Left ventricle myocardium superior (tissue), 1 donor: ENCODE measurements at regions not wholly inside any gene's neighbourhood (a gene's known extent, or its start where the extent isn't known, plus 50 kb on each side); places are given as distances from the start of the nearest gene placed in this dataset.
A peak's percentile ranks its signal among the peaks of the same experiment; 100 is the strongest.
"Not testable (repeated sequence)": the region's sequence is repeated elsewhere in the genome, so short reads cannot be mapped to it uniquely, and the experiment has no call there.

ENCODE experiments used
- ATAC-seq: fragments of 200-7000 bp; cut with Tn5 transposase; one replicate; pipeline ENCODE4 v1.9.1; 2020; ENCODE audit warnings: mild to moderate bottlenecking, moderate library complexity
- DNase-seq: peaks from one replicate; pipeline ENCODE4 v3.0.0-alpha.2; 2020
- intact Hi-C: fragments of 100-400 bp; cut with micrococcal nuclease; formaldehyde crosslinking; loops from one replicate; pipeline ENCODE4 v1.11.0; 2022
- donor health status: DM: no; HTN: yes; CAD: no; lungs with severe emphysema.

GRCh38 chr22:22946131-22946530, 58.5 kb downstream of the IGLL5 start:
- ATAC-seq (no peak), DNase-seq (no peak)
- intact Hi-C loops = no loop called here

DNA sequence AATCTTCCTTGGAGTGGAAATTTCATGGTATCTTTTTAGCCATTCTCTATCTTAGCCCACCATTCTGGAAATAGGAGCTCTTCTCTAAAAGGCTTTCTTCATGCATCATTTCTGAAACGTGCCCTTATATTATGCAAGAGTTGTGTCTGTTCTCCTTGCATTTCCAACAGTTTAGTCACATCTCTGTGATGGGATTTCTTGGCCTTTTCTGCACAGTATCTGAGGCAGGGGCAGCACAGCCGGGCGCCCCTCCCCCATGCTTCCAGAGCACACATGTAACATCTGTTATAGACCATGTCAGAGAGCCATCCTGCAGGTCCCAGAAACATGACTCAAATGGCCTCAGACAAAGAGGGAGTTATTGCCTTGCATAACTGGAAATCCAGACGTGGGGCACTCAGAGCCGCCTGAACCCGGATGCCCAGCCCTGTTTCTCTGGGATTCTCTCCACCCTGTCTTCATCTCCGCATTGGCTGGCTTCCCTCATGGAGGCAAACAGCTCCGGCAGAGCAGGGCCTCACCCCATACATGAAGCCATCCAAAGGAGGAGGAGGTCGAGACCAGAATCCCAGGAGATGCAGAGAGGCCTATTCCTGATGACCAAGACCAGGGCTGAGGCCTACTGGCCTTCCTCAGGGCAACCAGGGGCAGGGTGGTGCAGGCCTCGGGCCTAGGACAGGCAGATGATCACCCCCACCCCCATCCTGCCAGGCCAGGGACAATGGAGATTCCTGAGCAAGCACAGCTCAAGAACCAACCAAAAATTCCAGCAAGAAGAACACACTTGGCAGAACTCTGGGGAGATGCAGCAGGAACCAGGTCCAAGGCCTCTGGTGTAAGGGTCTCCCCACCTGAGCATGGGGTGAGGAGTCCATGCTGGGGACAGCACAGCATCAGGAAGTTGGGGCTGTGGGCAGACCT, 61.3 kb downstream of the IGLL5 start:
- no peak for ATAC-seq
- intact Hi-C loops = no loop called here

DNA sequence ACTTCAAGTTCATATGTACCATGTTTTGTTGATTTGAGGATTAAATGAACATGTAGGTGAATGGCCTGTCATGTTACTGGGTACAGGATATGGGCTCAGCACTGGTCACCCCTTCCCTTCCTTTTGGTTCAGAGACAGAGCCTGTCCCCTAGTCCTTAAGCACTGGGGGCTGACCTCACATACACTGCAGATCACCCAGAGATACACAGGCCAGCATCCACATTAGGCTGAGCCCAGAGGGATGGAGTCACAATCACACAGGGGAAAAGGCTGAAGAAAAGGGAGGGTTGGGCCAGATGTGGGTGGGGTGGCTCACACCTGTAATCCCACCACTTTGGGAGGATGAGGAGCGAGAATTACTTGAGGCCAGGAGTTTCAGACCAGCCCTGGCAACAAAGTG, 62.3 kb downstream of the IGLL5 start:
- intact Hi-C loops = loop anchor here (10.0 kb wide), 2 partner anchors 105 to 485 kb away; no protein-coding TSS in a partner anchor
- no peak for DNase-seq
- no peak for ATAC-seq

More for the DNA sequence above, 61.3 kb downstream of the IGLL5 start:
- DNase-seq = no peak

GRCh38 chr22:22951035-22951434, 63.4 kb downstream of the IGLL5 start:
- intact Hi-C loops = loop anchor here (10.0 kb wide), 2 partner anchors 106 to 486 kb away; no protein-coding TSS in a partner anchor
- ATAC-seq (no peak), DNase-seq (no peak)

GRCh38 chr22:22952531-22953280, 65.1 kb downstream of the IGLL5 start:
- ATAC-seq = no peak
- intact Hi-C loops = loop anchor here (10.0 kb wide), 2 partner anchors 108 to 488 kb away; no protein-coding TSS in a partner anchor
- no peak for DNase-seq

DNA sequence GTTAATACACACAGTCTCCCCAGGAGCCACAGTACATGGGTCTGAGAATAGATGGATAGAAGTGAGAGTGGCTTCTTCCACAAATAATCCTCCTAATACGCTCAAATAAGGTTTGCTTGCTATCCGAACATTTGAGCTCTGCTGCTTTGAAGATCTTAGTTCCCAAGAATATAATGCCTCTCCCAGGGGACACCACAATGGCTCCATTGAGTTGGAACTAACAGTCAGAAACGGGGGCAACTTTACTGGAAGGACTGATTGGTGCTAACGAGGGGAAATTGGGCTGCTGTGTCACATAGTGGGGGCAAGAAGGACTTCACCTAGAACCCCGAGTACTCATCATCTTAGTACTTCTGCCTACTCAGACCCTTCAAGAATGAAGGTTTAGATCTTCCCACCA, 66.2 kb downstream of the IGLL5 start:
- ATAC-seq (no peak), DNase-seq (no peak)
- intact Hi-C loops = loop anchor here (10.0 kb wide), 2 partner anchors 109 to 489 kb away; no protein-coding TSS in a partner anchor

- intact Hi-C loops = loop anchor here (10.0 kb wide), 2 partner anchors 110 to 490 kb away; no protein-coding TSS in a partner anchor
- ATAC-seq (no peak), DNase-seq (no peak)
Measured at GRCh38 chr22:22954656-22955055, 67.0 kb downstream of the IGLL5 start.

DNA sequence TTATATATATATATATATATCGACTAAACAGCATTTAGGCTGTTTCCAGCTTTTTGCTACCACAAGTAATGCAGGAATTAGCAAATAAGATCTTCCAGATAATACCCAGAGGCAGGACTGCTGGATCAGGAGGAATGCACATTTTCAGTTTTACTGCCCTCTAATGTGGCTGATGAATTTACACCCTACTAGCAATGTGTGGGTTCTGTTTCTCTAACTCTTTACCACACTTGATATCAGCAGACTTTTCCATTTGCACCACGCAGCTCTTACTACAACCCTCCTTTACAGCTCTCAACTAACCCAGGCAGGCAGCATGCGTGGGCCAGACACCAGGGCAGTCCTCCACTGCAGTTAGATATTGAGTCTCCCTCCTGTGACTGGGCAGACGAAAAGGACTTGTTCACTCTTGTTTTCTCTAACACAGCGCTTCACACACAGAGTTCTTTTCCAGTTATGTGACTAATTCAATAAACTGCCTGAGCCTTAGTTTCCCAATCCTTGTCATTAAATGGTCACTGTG, 67.7 kb downstream of the IGLL5 start:
- no peak for ATAC-seq
- no peak for DNase-seq
- intact Hi-C loops = loop anchor here (10.0 kb wide), 2 partner anchors 111 to 491 kb away; no protein-coding TSS in a partner anchor

- DNase-seq (no peak), ATAC-seq (peak; percentile 80)
- intact Hi-C loops = loop anchor here (10.0 kb wide), 2 partner anchors 111 to 491 kb away; no protein-coding TSS in a partner anchor
Measured at GRCh38 chr22:22955866-22956535, 68.4 kb downstream of the IGLL5 start.

GRCh38 chr22:22957090-22957489, 69.5 kb downstream of the IGLL5 start:
- ATAC-seq (no peak), DNase-seq (no peak)
- intact Hi-C loops = loop anchor here (10.0 kb wide), 2 partner anchors 112 to 492 kb away; no protein-coding TSS in a partner anchor

DNA sequence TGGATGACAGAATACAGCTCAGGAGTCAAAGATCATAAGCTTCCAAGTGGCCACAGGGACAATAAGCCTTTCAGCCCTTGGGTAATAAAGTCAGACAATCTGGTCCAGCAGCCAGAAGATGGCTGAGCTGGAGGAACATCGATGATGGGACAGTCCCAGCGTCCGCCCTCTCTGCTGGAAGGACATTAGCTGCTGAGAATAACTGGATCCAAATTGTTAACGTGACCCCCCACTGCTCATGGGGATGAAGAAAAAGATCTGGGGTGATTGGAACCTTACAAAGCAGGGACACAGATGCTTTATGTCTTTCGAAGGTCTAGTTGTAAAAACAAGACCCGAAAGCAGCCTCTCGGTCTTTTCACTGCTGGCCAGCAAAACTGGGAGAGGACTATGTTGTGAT, 71.0 kb downstream of the IGLL5 start:
- no peak for ATAC-seq
- no peak for DNase-seq
- intact Hi-C loops = loop anchor here (2.0 to 10.0 kb wide), 3 partner anchors 114 to 494 kb away; no protein-coding TSS in a partner anchor

- ATAC-seq = peak; percentile 82
- peak; percentile 70 for DNase-seq
- intact Hi-C loops = loop anchor here (2.0 to 10.0 kb wide), 3 partner anchors 114 to 494 kb away; no protein-coding TSS in a partner anchor
Measured at GRCh38 chr22:22959147-22959827, 71.7 kb downstream of the IGLL5 start.

GRCh38 chr22:22960307-22960706, 72.7 kb downstream of the IGLL5 start:
- DNase-seq (no peak), ATAC-seq (peak; percentile 77)
- intact Hi-C loops = no loop called here

- intact Hi-C loops = no loop called here
- no peak for ATAC-seq
- no peak for DNase-seq
Measured at GRCh38 chr22:22961574-22961973, 74.0 kb downstream of the IGLL5 start.

DNA sequence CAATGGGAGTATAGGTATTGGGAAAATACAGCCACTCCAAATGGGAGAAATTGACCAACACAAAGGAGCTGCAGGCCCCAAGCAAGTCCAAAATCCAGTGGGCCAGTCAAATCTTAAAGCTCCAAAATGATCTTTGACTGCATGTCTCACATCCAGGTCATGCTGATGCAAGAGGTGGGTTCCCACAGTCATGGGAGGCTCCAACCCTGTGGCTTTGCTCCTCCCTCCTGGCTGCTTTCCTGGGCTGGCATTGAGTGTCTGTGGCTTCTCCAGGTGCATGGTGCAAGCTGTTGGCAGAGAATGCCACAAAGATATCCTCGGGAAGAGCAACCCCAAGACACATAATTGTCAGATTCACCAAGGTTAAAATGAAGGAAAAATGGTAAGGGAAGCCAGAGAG, 80.8 kb downstream of the IGLL5 start:
- intact Hi-C loops = no loop called here
- DNase-seq (no peak), ATAC-seq (no peak)

GRCh38 chr22:22972605-22973004, 85.0 kb downstream of the IGLL5 start:
- ATAC-seq, intact Hi-C loops, DNase-seq: not testable (repeated sequence)

GRCh38 chr22:22973336-22973735, 85.7 kb downstream of the IGLL5 start:
- ATAC-seq (no peak), DNase-seq (no peak)
- intact Hi-C loops = no loop called here

DNA sequence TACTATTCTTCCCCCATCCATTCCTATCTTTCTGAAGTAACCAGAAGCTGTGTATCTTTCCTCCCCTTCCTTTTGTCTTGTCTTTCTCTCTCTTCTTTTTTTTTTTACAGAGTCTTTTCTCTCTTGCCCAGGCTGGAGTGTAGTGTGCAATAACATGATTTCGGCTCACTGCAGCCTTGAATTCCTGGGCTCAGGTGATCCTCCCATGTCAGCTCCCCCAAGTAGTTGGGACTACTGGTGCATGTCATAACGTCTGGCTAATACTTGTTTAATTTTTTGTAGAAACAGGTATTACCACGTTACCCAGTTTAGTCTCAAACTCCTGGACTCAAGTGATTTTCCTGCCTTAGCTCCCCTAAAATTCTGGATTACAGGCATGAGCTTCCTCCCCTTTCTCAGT, 86.5 kb downstream of the IGLL5 start:
- intact Hi-C loops = no loop called here
- ATAC-seq (no peak), DNase-seq (no peak)
